ENCODE measurements at regions not wholly inside any gene's neighbourhood (a gene's known extent, or its start where the extent isn't known, plus 50 kb on each side); places are given as distances from the start of the nearest gene placed in this dataset.

GRCh38 chr16:82459580-82460256 lies 167.1 kb upstream of the CDH13 start:
- TF ChIP-seq RFX5 (IDR thresholded peaks at IDR 0.05; ENCODE audit: low read depth, low read length) (no peak), CTCF (conservative IDR thresholded peaks at IDR 0.05; ENCODE audit: low read depth, low read length) (no peak), USF2 (IDR thresholded peaks at IDR 0.05; ENCODE audit: low read depth, low read length) (no peak)
